Ascending aorta (tissue), 2 donors: ENCODE measurements at regions not wholly inside any gene's neighbourhood (a gene's known extent, or its start where the extent isn't known, plus 50 kb on each side); places are given as distances from the start of the nearest gene placed in this dataset.

ENCODE experiments used
- DNase-seq, 2 donors: peaks; one replicate each; pipeline ENCODE4 v3.0.0-alpha.2; 2019; ENCODE audit warnings: low spot score in 2 of 2
- H3K27ac ChIP-seq, 2 donors: fragments of 200-600 bp; sonication (generic); one replicate each; pipeline ENCODE4 v1.5.1; 2016 to 2017; ENCODE audit warnings: mild to moderate bottlenecking in 1 of 2
- H3K27me3 ChIP-seq: fragments of 200-600 bp; sonication (generic); one replicate; pipeline ENCODE4 v1.5.1; 2017
- H3K36me3 ChIP-seq, 2 donors: fragments of 200-600 bp; sonication (generic); one replicate each; pipeline ENCODE4 v1.5.1; 2016
- H3K4me1 ChIP-seq, 2 donors: fragments of 200-600 bp; sonication (generic); one replicate each; pipeline ENCODE4 v1.5.1; 2016 to 2017; ENCODE audit warnings: mild to moderate bottlenecking in 1 of 2
- H3K4me3 ChIP-seq, 2 donors: fragments of 200-600 bp; sonication (generic); one replicate each; pipeline ENCODE4 v1.5.1; 2016 to 2017; ENCODE audit warnings: mild to moderate bottlenecking in 1 of 2
- H3K9me3 ChIP-seq, 2 donors: fragments of 200-600 bp; sonication (generic); one replicate each; pipeline ENCODE4 v1.5.1; 2016
- CTCF ChIP-seq, 3 experiments: fragments of 200-600 bp in 2 of 3; fragments of 450-650 bp in 1 of 3; sonication (generic) in 2 of 3; IDR thresholded peaks; one replicate each; pipeline ENCODE4 v1.5.1; 2016 to 2019; ENCODE audit warnings: antibody characterized with exemption in 3 of 3, mild to moderate bottlenecking in 1 of 3, moderate library complexity in 1 of 3
- intact Hi-C: fragments of 100-400 bp; cut with DNase I; formaldehyde crosslinking; loops from one replicate; pipeline ENCODE4 v1.15.1; 2023

GRCh38 chr10:64508029-64508661 is 986.9 kb downstream of the REEP3 start:
- no peak for TF ChIP-seq CTCF (IDR thresholded peaks at IDR 0.05)
- intact Hi-C loops, result no loop called here
- DNase-seq, result no peak
- Histone ChIP-seq H3K27ac (no peak overlapping the region), H3K27me3 (no peaks in the 10 kb centered on the region), H3K9me3 (no peaks in the 10 kb centered on the region), H3K4me1 (no peaks in the 10 kb centered on the region), H3K4me3 (no peak overlapping the region), H3K36me3 (no peaks in the 10 kb centered on the region)

- no peaks in the 10 kb centered on the region for H3K27me3 ChIP-seq
- DNase-seq, result no peak
Measured at GRCh38 chr10:64515970-64516699, 994.9 kb downstream of the REEP3 start.

GRCh38 chr10:64518456-64518855 is 997.3 kb downstream of the REEP3 start:
- DNase-seq, result no peak
- Histone ChIP-seq H3K36me3 (no peaks in the 10 kb centered on the region), H3K4me1 (no peaks in the 10 kb centered on the region), H3K4me3 (no peak overlapping the region), H3K9me3 (no peaks in the 10 kb centered on the region), H3K27me3 (no peaks in the 10 kb centered on the region), H3K27ac (no peak overlapping the region)
- intact Hi-C loops, result no loop called here
- no peak for TF ChIP-seq CTCF (IDR thresholded peaks at IDR 0.05)

More at GRCh38 chr10:64515970-64516699, 994.9 kb downstream of the REEP3 start:
- no peak for TF ChIP-seq CTCF (IDR thresholded peaks at IDR 0.05)
- H3K36me3 ChIP-seq, result no peaks in the 10 kb centered on the region
- no peaks in the 10 kb centered on the region for H3K4me1 ChIP-seq
- no peaks in the 10 kb centered on the region for H3K9me3 ChIP-seq
- H3K4me3 ChIP-seq, result no peak overlapping the region
- intact Hi-C loops, result no loop called here
- H3K27ac ChIP-seq, result no peak overlapping the region

- H3K27ac ChIP-seq, result no peak overlapping the region
- intact Hi-C loops, result no loop called here
- no peak for DNase-seq
- H3K27me3 ChIP-seq, result no peaks in the 10 kb centered on the region
- no peaks in the 10 kb centered on the region for H3K36me3 ChIP-seq
- no peaks in the 10 kb centered on the region for H3K9me3 ChIP-seq
- no peak for TF ChIP-seq CTCF (IDR thresholded peaks at IDR 0.05)
- no peaks in the 10 kb centered on the region for H3K4me1 ChIP-seq
- H3K4me3 ChIP-seq, result no peak overlapping the region
Measured at GRCh38 chr10:64519427-64519826, 998.2 kb downstream of the REEP3 start.

- intact Hi-C loops, result no loop called here
Measured at GRCh38 chr10:64519831-64520230, 998.6 kb downstream of the REEP3 start.

More at GRCh38 chr10:64519831-64520230, 998.6 kb downstream of the REEP3 start:
- Histone ChIP-seq H3K27ac (no peak overlapping the region), H3K4me1 (no peaks in the 10 kb centered on the region), H3K27me3 (no peaks in the 10 kb centered on the region), H3K4me3 (no peak overlapping the region), H3K9me3 (no peaks in the 10 kb centered on the region), H3K36me3 (no peaks in the 10 kb centered on the region)
- no peak for DNase-seq
- no peak for TF ChIP-seq CTCF (IDR thresholded peaks at IDR 0.05)
